ENCODE measurements at regions not wholly inside any gene's neighbourhood (a gene's known extent, or its start where the extent isn't known, plus 50 kb on each side); places are given as distances from the start of the nearest gene placed in this dataset.

- TF ChIP-seq, protein P1, sequence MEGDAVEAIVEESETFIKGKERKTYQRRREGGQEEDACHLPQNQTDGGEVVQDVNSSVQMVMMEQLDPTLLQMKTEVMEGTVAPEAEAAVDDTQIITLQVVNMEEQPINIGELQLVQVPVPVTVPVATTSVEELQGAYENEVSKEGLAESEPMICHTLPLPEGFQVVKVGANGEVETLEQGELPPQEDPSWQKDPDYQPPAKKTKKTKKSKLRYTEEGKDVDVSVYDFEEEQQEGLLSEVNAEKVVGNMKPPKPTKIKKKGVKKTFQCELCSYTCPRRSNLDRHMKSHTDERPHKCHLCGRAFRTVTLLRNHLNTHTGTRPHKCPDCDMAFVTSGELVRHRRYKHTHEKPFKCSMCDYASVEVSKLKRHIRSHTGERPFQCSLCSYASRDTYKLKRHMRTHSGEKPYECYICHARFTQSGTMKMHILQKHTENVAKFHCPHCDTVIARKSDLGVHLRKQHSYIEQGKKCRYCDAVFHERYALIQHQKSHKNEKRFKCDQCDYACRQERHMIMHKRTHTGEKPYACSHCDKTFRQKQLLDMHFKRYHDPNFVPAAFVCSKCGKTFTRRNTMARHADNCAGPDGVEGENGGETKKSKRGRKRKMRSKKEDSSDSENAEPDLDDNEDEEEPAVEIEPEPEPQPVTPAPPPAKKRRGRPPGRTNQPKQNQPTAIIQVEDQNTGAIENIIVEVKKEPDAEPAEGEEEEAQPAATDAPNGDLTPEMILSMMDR (optimal IDR thresholded peaks at IDR 0.05 in 1 of 3, IDR thresholded peaks at IDR 0.05 in 1 of 3, conservative IDR thresholded peaks at IDR 0.05 in 1 of 3; ENCODE audit: extremely low read depth in 1 of 3, insufficient read depth in 2 of 3, low read length in 3 of 3) = no peak
- no peak for TF ChIP-seq EZH2 (IDR thresholded peaks at IDR 0.05; ENCODE audit: low read length)
Observed at GRCh38 chr2:12844511-12844910, 127.8 kb downstream of the TRIB2 start.
